Left ventricle myocardium inferior (tissue), 1 donor: ENCODE measurements at regions not wholly inside any gene's neighbourhood (a gene's known extent, or its start where the extent isn't known, plus 50 kb on each side); places are given as distances from the start of the nearest gene placed in this dataset.

Experiments
- DNase-seq: peaks from one replicate; pipeline ENCODE4 v3.0.0-alpha.2; 2020
- H3K27ac ChIP-seq: fragments of 200-600 bp; replicated peaks from 2 replicates; pipeline ENCODE4 v1.8.0; 2021
- H3K27me3 ChIP-seq: fragments of 200-600 bp; 2 replicates; pipeline ENCODE4 v1.8.0; 2021; ENCODE audit warnings: low read depth
- H3K36me3 ChIP-seq: fragments of 200-600 bp; 2 replicates; pipeline ENCODE4 v1.8.0; 2021
- H3K4me1 ChIP-seq: fragments of 200-600 bp; 2 replicates; pipeline ENCODE4 v1.8.0; 2021
- H3K4me3 ChIP-seq: fragments of 200-600 bp; 2 replicates; pipeline ENCODE4 v1.8.0; 2021; ENCODE audit warnings: mild to moderate bottlenecking, moderate library complexity
- H3K9me3 ChIP-seq: fragments of 200-600 bp; replicated peaks from 2 replicates; pipeline ENCODE4 v1.8.0; 2021
- intact Hi-C: fragments of 100-400 bp; cut with micrococcal nuclease; formaldehyde crosslinking; loops from one replicate; pipeline ENCODE4 v1.11.0; 2022
- TF ChIP-seq, protein P1 (sequence below): fragments of 200-600 bp; IDR thresholded peaks from 2 replicates; pipeline ENCODE4 v1.8.0; 2021; ENCODE audit warnings: antibody characterized with exemption, mild to moderate bottlenecking, borderline replicate concordance
- donor health status: DM: no; HTN: yes; CAD: no; lungs with severe emphysema.

GRCh38 chr19:31518216-31519020, 169.2 kb upstream of the TSHZ3 start:
- H3K4me1 ChIP-seq, result no peaks in the 10 kb centered on the region

DNA sequence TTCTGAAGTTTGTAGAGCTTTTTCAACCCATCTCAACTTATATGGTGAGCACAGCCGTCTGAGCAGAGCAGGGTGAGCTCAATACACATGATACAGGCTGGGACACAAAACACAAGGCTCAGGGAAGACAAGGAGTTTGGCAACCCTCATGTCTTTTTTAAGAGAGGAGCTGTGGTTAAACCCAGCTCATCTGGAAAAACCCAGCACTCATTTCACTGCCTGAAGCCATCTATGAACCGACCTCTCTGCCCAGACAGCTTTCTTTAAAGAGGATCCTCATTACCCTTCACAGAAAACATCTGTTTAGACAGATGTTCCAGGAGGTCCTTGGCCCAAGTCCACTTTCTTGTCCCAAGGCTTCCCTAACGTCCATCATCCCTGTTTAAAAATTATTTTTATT, 170.0 kb upstream of the TSHZ3 start:
- TF ChIP-seq, protein P1, sequence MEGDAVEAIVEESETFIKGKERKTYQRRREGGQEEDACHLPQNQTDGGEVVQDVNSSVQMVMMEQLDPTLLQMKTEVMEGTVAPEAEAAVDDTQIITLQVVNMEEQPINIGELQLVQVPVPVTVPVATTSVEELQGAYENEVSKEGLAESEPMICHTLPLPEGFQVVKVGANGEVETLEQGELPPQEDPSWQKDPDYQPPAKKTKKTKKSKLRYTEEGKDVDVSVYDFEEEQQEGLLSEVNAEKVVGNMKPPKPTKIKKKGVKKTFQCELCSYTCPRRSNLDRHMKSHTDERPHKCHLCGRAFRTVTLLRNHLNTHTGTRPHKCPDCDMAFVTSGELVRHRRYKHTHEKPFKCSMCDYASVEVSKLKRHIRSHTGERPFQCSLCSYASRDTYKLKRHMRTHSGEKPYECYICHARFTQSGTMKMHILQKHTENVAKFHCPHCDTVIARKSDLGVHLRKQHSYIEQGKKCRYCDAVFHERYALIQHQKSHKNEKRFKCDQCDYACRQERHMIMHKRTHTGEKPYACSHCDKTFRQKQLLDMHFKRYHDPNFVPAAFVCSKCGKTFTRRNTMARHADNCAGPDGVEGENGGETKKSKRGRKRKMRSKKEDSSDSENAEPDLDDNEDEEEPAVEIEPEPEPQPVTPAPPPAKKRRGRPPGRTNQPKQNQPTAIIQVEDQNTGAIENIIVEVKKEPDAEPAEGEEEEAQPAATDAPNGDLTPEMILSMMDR, result no peak
- DNase-seq, result no peak

More at GRCh38 chr19:31518216-31519020, 169.2 kb upstream of the TSHZ3 start:
- no peak for DNase-seq
- TF ChIP-seq, protein P1, result no peak
- Histone ChIP-seq H3K36me3 (no peaks in the 10 kb centered on the region), H3K9me3 (peaks cover 18% of the 10 kb centered on the region), H3K27ac (no peak overlapping the region), H3K27me3 (peaks cover 60% of the 10 kb centered on the region), H3K4me3 (no peak overlapping the region)
- intact Hi-C loops, result no loop called here

GRCh38 chr19:31519908-31520307, 170.7 kb upstream of the TSHZ3 start:
- Histone ChIP-seq H3K4me3 (no peak overlapping the region), H3K36me3 (no peaks in the 10 kb centered on the region), H3K4me1 (no peaks in the 10 kb centered on the region), H3K27me3 (peaks cover 62% of the 10 kb centered on the region), H3K9me3 (peaks cover 25% of the 10 kb centered on the region), H3K27ac (no peak overlapping the region)
- DNase-seq, result no peak
- TF ChIP-seq, protein P1, result no peak
- intact Hi-C loops, result no loop called here

More for the DNA sequence above, 170.0 kb upstream of the TSHZ3 start:
- Histone ChIP-seq H3K4me3 (no peak overlapping the region), H3K27me3 (peaks cover 56% of the 10 kb centered on the region), H3K27ac (no peak overlapping the region), H3K4me1 (no peaks in the 10 kb centered on the region), H3K36me3 (no peaks in the 10 kb centered on the region), H3K9me3 (peaks cover 18% of the 10 kb centered on the region)
- intact Hi-C loops, result no loop called here

DNA sequence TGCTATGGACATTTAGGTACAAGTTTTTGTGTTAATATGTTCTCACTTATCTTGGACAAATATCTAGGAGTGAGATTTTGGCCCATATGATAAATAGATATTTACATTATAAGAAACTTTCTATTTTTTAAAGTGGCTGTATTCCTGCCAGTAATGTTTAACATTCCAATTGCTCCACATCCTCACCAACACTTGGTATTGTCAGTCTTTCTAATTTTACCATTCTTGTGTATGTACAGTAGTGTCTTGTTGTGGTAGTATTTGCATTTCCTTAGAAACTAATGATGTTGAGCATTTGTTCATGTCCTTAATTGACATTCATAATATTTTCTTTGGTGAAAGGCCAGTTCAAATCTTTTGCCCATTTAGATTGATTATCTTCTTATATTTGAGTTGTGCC, 171.4 kb upstream of the TSHZ3 start:
- TF ChIP-seq, protein P1, result no peak
- intact Hi-C loops, result no loop called here
- DNase-seq, result no peak
- Histone ChIP-seq H3K4me1 (no peaks in the 10 kb centered on the region), H3K27ac (no peak overlapping the region), H3K27me3 (peaks cover 55% of the 10 kb centered on the region), H3K36me3 (no peaks in the 10 kb centered on the region), H3K4me3 (no peak overlapping the region), H3K9me3 (peaks cover 32% of the 10 kb centered on the region)

DNA sequence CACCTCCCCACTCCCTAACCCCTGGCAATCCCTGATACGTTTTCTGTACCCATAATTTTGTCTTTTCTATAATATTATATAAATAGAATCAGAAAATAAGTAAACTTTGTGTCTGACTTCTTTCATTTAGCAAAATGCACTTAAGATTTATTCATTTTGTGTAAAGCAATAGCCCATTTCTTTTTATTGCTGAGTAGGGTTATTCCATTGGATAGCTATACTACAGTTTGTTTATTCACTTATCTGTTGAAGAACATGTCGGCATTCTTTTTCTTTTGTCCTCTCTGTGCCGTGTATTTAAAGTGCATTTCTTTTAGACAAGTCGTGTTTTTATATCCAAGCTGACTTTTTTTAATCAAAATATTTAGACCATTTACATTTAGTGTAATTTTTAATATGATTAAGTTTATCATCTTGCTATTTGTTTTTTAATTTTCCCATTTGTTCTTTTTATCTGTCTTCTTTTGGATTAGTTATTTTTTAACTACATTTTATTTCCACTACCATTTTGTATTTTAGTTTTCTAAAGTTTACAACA, 176.4 kb upstream of the TSHZ3 start:
- H3K27me3 ChIP-seq, result peaks cover 10% of the 10 kb centered on the region

More for the DNA sequence above, 176.4 kb upstream of the TSHZ3 start:
- no peaks in the 10 kb centered on the region for H3K36me3 ChIP-seq
- DNase-seq, result no peak
- peaks cover 52% of the 10 kb centered on the region for H3K9me3 ChIP-seq
- intact Hi-C loops, result no loop called here
- H3K4me3 ChIP-seq, result no peak overlapping the region
- TF ChIP-seq, protein P1, result no peak
- no peak overlapping the region for H3K27ac ChIP-seq
- H3K4me1 ChIP-seq, result no peaks in the 10 kb centered on the region
